ENCODE measurements at regions not wholly inside any gene's neighbourhood (a gene's known extent, or its start where the extent isn't known, plus 50 kb on each side); places are given as distances from the start of the nearest gene placed in this dataset.

DNA sequence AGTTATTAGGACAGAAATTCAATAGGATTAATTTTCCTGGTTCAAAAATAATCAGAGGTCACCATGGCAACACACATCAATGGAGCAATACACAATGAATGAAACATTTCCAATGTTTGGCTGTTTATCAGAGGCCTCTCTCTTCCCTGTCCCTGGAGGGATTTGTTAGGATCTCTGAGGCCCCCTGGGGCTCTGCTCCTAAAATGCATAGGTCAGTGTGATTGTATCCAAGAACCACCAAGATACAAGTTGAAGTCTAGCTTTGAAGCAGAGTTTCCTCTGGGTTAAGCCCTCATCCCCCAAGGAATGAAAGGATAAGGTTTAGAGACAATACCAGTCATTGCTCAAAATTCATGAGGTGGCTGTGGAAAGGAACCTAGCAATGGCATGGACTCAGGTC lies 561.2 kb upstream of the C16orf82 start:
- TF ChIP-seq EZH2 (IDR thresholded peaks at IDR 0.05; ENCODE audit: low read length) (no peak), CTCF (optimal IDR thresholded peaks at IDR 0.05 in 1 of 3, IDR thresholded peaks at IDR 0.05 in 1 of 3, conservative IDR thresholded peaks at IDR 0.05 in 1 of 3; ENCODE audit: extremely low read depth in 1 of 3, insufficient read depth in 2 of 3, low read length in 3 of 3) (no peak)
